ENCODE measurements at regions not wholly inside any gene's neighbourhood (a gene's known extent, or its start where the extent isn't known, plus 50 kb on each side); places are given as distances from the start of the nearest gene placed in this dataset.
A peak's percentile ranks its signal among the peaks of the same experiment; 100 is the strongest.
"Not testable (repeated sequence)": the region's sequence is repeated elsewhere in the genome, so short reads cannot be mapped to it uniquely, and the experiment has no call there.

- DNase-seq (ENCODE audit: low read depth, low spot score), result no peak
These were observed 913.4 kb downstream of the TLE1 start for GRCh38 chr9:80775971-80776370.

DNA sequence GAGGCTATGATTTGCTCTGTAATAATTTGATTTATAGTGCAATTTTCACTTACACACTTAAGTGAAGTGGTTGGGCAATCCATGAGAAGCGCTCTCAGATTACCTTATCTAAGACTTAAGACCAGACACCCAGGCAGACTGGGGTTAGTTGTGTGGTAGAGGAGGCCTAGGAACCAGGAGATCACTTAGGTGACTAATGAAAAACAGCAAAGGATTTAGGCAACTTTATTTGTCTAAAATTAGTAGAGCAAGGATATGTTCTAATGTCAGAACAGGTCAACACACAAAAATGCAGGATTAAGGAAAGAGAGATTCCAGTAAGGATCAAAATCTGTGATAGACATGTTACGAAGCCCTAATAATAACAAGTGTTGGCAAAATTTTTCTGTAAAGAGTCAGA lies 913.8 kb downstream of the TLE1 start:
- no peak for DNase-seq (ENCODE audit: low read depth, low spot score)

DNA sequence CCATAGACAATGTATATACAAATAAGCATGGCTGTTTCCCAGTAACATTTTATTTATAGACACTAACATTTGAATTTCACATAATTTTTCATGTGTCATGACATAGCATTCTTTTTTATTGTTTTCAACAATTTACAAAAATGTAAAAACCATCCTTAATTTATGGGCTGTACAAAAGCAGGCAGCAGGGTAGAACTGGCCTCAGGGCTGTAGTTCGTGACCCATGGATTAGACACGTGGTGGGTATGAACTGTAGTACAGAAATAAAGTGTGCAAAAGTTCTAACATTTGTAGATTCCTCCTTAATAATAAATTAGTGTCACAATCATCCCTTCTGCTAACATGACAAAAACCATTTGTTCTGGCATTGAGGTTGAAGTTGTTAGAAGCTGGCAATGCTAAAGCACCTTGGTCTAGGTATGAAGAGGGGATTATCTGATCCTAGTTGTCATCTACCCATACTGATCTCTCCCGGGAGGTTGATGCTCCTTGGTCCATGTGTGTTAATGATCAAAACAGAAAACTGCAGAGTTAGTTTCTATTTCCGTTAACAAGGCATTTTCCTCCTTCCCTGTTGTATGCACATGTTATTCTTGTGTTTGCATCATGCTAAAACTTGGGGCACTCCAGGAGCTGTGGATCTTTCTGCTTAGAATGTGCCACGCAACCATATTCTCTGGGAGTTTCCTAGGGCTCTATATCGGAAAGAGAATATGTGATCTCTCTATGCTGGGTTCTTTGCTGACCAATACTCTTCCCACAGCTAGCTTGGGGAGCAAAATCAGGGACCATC lies 917.6 kb downstream of the TLE1 start:
- DNase-seq (ENCODE audit: low read depth, low spot score), result no peak

GRCh38 chr9:80763536-80763935 lies 925.8 kb downstream of the TLE1 start:
- DNase-seq (ENCODE audit: low read depth, low spot score), result no peak

- DNase-seq (ENCODE audit: low read depth, low spot score), result no peak
These were observed 933.8 kb downstream of the TLE1 start for GRCh38 chr9:80755586-80755985.

GRCh38 chr9:80747056-80747455 lies 942.3 kb downstream of the TLE1 start:
- not testable (repeated sequence) for DNase-seq (ENCODE audit: low read depth, low spot score)

- DNase-seq (ENCODE audit: low read depth, low spot score), result no peak
These were observed 956.8 kb downstream of the TLE1 start for GRCh38 chr9:80732506-80732905.

DNA sequence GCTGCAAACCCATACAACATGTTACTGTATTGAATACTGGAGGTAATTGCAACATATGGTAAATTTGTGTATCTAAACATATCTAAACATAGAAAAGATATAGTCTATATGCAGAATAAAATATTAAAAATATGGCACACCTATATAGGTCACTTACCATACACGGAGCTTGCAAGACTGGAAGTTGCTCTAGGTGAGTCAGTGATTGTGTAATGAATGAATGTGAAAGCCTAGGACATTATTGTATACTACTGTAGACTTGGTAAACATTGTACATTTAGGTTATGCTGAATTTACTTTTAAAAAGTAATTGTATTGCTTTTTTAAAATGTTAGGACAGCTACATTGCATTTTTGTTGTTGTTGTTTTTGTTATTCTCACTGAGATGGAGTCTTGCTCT lies 968.8 kb downstream of the TLE1 start:
- no peak for DNase-seq (ENCODE audit: low read depth, low spot score)

DNA sequence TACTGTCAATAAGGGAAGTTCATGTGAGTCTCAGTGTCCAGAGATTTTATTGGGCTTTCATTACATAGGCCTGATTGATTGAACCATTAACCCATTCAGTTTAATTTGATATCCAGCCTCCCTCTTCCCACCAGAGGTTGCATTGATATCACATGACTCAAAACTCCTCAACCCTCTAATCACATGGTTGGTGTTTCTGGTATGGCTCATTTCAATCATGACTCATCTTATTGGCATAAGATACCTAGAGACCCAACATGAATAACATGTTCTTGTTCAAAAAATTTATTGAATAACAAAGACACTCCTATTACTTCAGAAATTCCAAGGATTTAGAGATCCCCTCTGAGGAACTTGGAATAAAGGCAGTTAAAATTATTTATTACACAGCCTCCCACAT lies 982.2 kb downstream of the TLE1 start:
- DNase-seq (ENCODE audit: low read depth, low spot score), result no peak

DNA sequence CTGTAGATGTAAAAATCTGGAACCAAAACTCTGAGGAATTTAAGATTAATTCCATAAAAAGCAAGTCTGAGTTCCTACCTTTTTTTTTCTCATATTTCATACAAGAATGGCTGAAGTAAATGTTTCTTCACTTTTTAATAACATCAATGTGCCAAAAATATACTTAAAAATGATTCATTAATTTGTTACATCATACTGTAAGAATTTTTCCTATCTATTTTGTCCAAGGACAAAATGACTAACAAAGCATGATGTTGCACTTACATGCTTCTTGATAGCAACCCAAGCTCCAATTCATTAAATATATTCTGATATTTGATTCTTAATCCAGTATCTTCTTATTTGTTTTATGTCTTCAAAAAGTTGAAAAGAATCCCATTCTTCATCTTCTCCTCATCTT lies 988.3 kb downstream of the TLE1 start:
- no peak for DNase-seq (ENCODE audit: low read depth, low spot score)

DNA sequence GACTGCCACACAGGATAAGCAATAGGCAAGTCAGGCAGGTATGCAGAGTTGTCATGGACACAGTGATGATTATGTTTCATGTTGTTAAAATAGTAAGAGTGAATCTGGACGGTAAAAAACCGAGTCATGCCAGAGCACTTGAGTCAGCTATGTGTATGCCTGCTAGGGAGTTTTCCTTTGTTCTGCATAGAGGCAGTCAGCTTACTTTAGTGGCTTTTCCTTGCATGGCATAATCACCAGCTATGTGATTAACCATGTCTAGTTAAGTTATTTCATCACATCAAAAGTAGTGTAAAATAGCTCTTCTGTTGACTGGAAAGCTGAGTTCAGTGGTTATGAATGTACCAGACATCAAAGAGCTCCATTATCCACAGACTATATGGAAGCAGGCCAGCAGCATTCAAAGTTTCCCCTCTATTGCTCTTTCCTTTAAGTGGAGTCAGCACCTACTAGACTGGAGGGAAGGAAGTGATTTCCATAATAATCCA lies 989.8 kb downstream of the TLE1 start:
- DNase-seq (ENCODE audit: low read depth, low spot score), result peak; percentile 1

GRCh38 chr9:80698725-80699410 lies 990.5 kb downstream of the TLE1 start:
- peak; percentile 12 for DNase-seq (ENCODE audit: low read depth, low spot score)

GRCh38 chr9:80692751-80693150 lies 996.6 kb downstream of the TLE1 start:
- no peak for DNase-seq (ENCODE audit: low read depth, low spot score)

DNA sequence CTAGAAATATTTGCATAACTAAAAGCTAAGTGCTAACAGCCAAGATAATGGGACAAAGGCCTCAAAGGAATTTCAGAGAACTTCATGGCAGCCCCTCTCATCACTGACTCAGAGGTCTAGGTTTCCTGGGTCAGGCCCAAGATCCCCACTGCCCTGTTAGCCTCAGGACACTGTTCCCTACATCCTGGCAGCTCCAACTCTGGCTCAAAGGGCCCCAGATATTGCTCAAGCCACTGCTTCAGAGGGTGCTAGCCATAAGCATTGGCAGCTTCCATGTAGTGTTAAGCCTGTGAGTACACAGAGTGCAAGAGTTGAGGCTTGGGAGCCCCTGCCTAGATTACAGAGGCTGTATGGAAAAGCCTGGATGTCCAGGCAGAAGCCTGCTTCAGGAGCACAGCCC lies 998.1 kb downstream of the TLE1 start:
- no peak for DNase-seq (ENCODE audit: low read depth, low spot score)

DNA sequence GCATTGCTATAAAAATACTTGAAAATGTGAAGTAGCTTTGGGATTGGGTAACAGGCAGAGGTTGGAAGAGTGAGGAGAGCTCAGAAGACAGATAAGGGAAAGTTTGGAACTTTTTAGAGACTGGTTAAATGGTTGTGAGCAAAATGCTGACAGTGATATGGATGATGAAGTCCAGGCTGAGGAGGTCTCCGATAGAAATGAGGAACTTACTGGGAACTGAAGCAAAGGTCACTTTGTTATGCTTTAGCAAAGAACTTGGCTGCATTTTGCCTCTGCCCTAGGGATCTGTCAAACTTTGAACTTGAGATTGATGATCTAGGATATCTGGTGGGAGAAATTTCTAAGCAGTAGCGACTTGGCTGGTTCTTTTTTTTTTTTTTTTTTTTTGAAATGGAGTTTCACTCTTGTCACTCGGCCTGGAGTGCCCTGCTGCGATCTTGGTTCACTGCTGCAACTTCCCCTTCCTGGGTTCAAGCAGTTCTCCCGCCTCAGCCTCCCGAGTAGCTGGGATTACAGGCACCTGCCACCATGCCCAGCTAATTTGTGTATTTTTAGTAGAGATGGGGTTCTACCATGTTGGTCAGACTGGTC lies 998.9 kb downstream of the TLE1 start:
- DNase-seq (ENCODE audit: low read depth, low spot score), result no peak

DNA sequence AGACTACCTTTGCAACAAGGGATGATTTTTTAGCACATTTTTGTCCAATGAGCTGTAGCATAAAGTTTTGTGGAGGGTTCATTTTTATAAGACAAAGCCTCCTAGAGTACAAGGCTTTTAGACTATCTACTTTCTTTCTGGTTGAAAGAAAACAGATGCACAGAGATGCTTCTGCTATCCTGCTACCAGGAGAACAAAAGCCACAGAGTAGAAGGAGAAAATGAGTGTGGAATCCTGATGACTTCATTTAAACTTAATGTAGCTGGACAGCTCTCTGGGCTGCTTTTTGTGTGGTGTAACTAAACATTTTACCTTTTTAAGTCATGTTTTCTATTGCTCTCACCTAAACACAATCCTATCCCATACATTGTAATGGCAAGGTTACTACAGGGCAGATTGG lies 1009.4 kb downstream of the TLE1 start:
- no peak for DNase-seq (ENCODE audit: low read depth, low spot score)

DNA sequence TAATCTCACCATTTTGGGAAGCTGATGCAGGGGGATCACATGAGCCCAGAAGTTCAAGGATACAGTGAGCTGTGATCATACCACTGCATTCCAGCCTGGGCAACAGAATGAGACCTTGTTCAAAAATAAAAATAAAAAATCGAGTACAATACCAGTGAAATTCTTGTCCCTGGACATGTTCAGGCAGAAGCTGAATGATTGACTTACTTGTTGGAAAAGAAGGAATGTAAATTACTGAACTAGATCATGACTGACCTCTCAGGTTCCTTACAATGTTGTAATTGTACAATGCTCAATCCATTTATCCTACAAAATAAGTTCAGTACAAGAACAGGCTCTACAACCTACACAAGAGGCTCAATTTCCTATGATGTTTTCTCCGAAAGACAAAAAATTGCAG lies 1010.4 kb downstream of the TLE1 start:
- no peak for DNase-seq (ENCODE audit: low read depth, low spot score)

DNA sequence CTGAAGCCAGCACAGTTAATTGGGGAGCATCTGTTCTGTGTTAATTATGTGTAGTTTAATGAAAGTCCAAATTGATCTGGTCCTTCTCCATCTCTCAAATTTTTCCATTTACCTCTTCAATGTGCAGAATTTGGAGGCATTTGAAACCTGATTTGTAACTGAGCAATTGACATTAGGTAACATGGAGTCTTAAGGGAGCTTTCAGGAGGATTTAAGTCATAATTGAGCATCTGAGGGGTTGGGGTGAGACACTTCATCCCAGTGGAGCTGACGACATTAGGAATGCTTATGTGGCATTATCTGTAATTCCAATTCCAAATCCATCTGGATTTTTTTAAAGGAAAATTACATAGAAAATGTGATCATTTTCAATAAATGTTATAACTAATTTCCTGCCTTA lies 1015.9 kb downstream of the TLE1 start:
- DNase-seq (ENCODE audit: low read depth, low spot score), result no peak

- DNase-seq (ENCODE audit: low read depth, low spot score), result no peak
These were observed 1023.9 kb downstream of the TLE1 start for GRCh38 chr9:80665479-80665878.

- no peak for DNase-seq (ENCODE audit: low read depth, low spot score)
These were observed 1024.8 kb downstream of the TLE1 start for GRCh38 chr9:80664327-80665210.

DNA sequence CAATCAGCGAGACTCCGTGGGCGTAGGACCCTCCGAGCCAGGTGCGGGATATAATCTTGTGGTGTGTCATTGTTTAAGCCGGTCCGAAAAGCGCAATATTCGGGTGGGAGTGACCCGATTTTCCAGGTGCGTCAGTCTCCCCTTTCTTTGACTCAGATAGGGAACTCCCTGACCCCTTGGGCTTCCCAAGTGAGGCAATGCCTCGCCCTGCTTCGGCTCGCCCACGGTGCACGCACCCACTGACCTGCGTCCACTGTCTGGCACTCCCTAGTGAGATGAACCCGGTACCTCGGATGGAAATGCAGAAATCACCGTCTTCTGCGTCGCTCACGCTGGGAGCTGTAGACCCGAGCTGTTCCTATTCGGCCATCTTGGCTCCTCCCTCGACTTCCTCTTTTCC lies 1029.6 kb downstream of the TLE1 start:
- DNase-seq (ENCODE audit: low read depth, low spot score), result not testable (repeated sequence)

- peak; percentile 13 for DNase-seq (ENCODE audit: low read depth, low spot score)
These were observed 1038.3 kb downstream of the TLE1 start for GRCh38 chr9:80651044-80651443.

Data from smooth muscle cell of the brain vasculature (primary cell).